Neuronal stem cell (in vitro differentiated cells): ENCODE measurements at regions not wholly inside any gene's neighbourhood (a gene's known extent, or its start where the extent isn't known, plus 50 kb on each side); places are given as distances from the start of the nearest gene placed in this dataset.

Experiments used
- DNase-seq: peaks from one replicate; pipeline ENCODE4 v3.0.0-alpha.2; 2013; ENCODE audit warnings: low spot score
- H2AFZ ChIP-seq: one replicate; pipeline ENCODE4 v1.6.1; 2013; ENCODE audit warnings: mild to moderate bottlenecking, low read length, inconsistent platforms
- H2AK5ac ChIP-seq: 2 replicates; pipeline ENCODE4 v1.6.1; 2013; ENCODE audit warnings: low read depth, mild to moderate bottlenecking, inconsistent platforms, low read length, moderate library complexity, mixed read lengths
- H2BK120ac ChIP-seq: 2 replicates; pipeline ENCODE4 v1.6.1; 2013; ENCODE audit warnings: low read depth, mild to moderate bottlenecking, inconsistent platforms, low read length, moderate library complexity, mixed read lengths
- H2BK12ac ChIP-seq: one replicate; pipeline ENCODE4 v1.6.1; 2013; ENCODE audit warnings: low read length, inconsistent platforms
- H2BK15ac ChIP-seq: 2 replicates; pipeline ENCODE4 v1.6.1; 2013; ENCODE audit warnings: mild to moderate bottlenecking, low read length, inconsistent platforms, mixed read lengths
- H2BK5ac ChIP-seq: one replicate; pipeline ENCODE4 v1.6.1; 2013; ENCODE audit warnings: inconsistent platforms, mild to moderate bottlenecking, low read length, moderate library complexity
- H3K14ac ChIP-seq: one replicate; pipeline ENCODE4 v1.6.1; 2013; ENCODE audit warnings: low read length, inconsistent platforms
- H3K18ac ChIP-seq: 2 replicates; pipeline ENCODE4 v1.6.1; 2013; ENCODE audit warnings: low read length, inconsistent platforms
- H3K23ac ChIP-seq: 2 replicates; pipeline ENCODE4 v1.6.1; 2013; ENCODE audit warnings: low read depth, mild to moderate bottlenecking, mixed read lengths, low read length, inconsistent platforms; ENCODE audit not compliant: poor library complexity
- H3K27ac ChIP-seq: replicated peaks from 3 replicates; pipeline ENCODE4 v1.5.1; 2013; ENCODE audit warnings: low read length, inconsistent platforms
- H3K27me3 ChIP-seq, 3 experiments: 2 replicates each; pipeline ENCODE4 v1.6.1; 2013; ENCODE audit warnings: low read length in 3 of 3, mild to moderate bottlenecking in 2 of 3, inconsistent platforms in 1 of 3, low read depth in 1 of 3, mixed read lengths in 1 of 3, moderate library complexity in 1 of 3; ENCODE audit not compliant: control insufficient read depth in 3 of 3, insufficient read depth in 3 of 3
- H3K36me3 ChIP-seq, 2 donors: replicated peaks in 1 of 2; 2 replicates each; pipeline ENCODE4 v1.6.1; 2013; ENCODE audit warnings: low read length in 2 of 2; ENCODE audit not compliant: control insufficient read depth in 2 of 2, insufficient read depth in 2 of 2
- H3K4ac ChIP-seq: 2 replicates; pipeline ENCODE4 v1.6.1; 2013; ENCODE audit warnings: inconsistent platforms, mild to moderate bottlenecking, low read length, moderate library complexity
- H3K4me1 ChIP-seq, 2 donors: 1 replicate in 1 of 2; 2 replicates in 1 of 2; pipeline ENCODE4 v1.6.1; 2013; ENCODE audit warnings: low read length in 2 of 2, low read depth in 1 of 2; ENCODE audit not compliant: control insufficient read depth in 2 of 2, insufficient read depth in 1 of 2
- H3K4me2 ChIP-seq: one replicate; pipeline ENCODE4 v1.6.1; 2013; ENCODE audit warnings: mild to moderate bottlenecking, low read length, inconsistent platforms; ENCODE audit not compliant: insufficient read depth, poor library complexity, severe bottlenecking
- H3K4me3 ChIP-seq, 2 donors: 2 replicates each; pipeline ENCODE4 v1.5.1; 2013; ENCODE audit warnings: low read length in 2 of 2, mild to moderate bottlenecking in 2 of 2, inconsistent platforms in 1 of 2, moderate library complexity in 1 of 2
- H3K79me1 ChIP-seq: one replicate; pipeline ENCODE4 v1.6.1; 2013; ENCODE audit warnings: low read depth, mild to moderate bottlenecking, inconsistent platforms, low read length, moderate library complexity
- H3K9ac ChIP-seq: one replicate; pipeline ENCODE4 v1.6.1; 2013; ENCODE audit warnings: mild to moderate bottlenecking, low read depth, low read length, inconsistent platforms; ENCODE audit not compliant: poor library complexity
- H3K9me3 ChIP-seq, 2 donors: replicated peaks in 1 of 2; 2 replicates each; pipeline versions ENCODE3 to v1.6.1; 2013; ENCODE audit warnings: low read length in 2 of 2, mild to moderate bottlenecking in 2 of 2, inconsistent platforms in 1 of 2, low read depth in 1 of 2, mixed read lengths in 1 of 2, moderate library complexity in 1 of 2; ENCODE audit not compliant: control insufficient read depth in 2 of 2, insufficient read depth in 1 of 2
- H4K8ac ChIP-seq: one replicate; pipeline ENCODE4 v1.6.1; 2013; ENCODE audit warnings: low read depth, mild to moderate bottlenecking, inconsistent platforms, low read length, moderate library complexity
- H4K91ac ChIP-seq: one replicate; pipeline ENCODE4 v1.6.1; 2013; ENCODE audit warnings: low read length, low read depth, mild to moderate bottlenecking, inconsistent platforms; ENCODE audit not compliant: poor library complexity
- WGBS, 2 donors: extraction: QIAGEN DNeasy Blood & Tissue Kit; methylation state at CpG; one replicate each; pipeline ENCODE4 v1.1.7; 2013; ENCODE audit warnings: missing lambda C conversion rate in 2 of 2, mixed read lengths in 1 of 2; ENCODE audit not compliant: insufficient read length in 2 of 2, insufficient replicate concordance in 1 of 2; ENCODE audit errors: extremely low coverage in 2 of 2; 5-methylcytosine and 5-hydroxymethylcytosine counted together

DNA sequence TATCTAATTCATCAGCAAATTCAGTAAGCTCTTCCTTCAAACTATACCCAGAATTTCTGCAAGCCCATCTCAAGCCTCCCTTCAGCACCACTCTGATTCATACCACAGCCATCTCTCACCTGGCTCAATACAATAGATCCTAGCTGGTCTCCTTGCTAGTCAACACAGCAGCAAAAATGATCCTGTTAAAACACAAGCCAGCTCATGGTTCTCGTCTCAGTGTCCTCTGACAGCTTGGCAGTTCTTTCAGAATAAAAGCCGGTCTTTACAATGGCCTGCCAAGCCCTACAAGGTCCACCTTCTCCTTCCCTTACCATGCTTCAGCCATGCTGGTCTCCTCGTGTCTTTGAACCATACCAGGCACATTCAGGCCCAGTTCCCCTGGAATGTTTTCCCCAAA is 296.9 kb upstream of the RND3 start:
- Histone ChIP-seq H2BK12ac (no peak overlapping the region), H3K18ac (no peak overlapping the region), H4K91ac (no peak overlapping the region), H3K36me3 (no peaks in the 10 kb centered on the region), H2BK120ac (no peak overlapping the region), H4K8ac (no peak overlapping the region), H3K27me3 (no peaks in the 10 kb centered on the region), H3K79me1 (no peaks in the 10 kb centered on the region), H3K9ac (no peak overlapping the region), H3K4ac (no peak overlapping the region), H3K9me3 (no peaks in the 10 kb centered on the region), H3K4me2 (no peak overlapping the region), H3K27ac (no peak overlapping the region), H2BK15ac (no peak overlapping the region), H2AK5ac (no peak overlapping the region), H2BK5ac (no peak overlapping the region), H2AFZ (peak overlapping the region; percentile 51), H3K4me3 (no peak overlapping the region), H3K14ac (no peak overlapping the region), H3K23ac (no peak overlapping the region), H3K4me1 (no peaks in the 10 kb centered on the region)
- no peak for DNase-seq
- WGBS, 2 donors: no CpG with 5 or more reads among the region's 3 CpGs

DNA sequence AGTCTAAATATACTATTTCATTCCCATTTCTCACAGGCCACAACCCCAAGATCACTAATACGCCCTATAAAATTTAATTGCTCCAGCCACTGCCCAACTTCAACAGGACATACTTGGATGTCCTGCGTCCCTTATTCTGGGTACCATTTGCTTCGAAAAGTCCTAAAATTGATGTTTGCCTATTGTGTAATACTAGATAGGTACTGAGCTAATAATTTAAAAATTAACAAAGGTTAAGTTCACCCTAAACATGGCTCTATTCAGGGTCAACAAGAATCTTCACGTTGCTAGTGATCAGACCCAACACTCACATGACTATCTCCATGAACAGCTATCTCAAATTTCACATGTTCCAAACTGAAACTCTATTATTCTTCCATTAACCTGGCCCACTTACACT is 296.4 kb upstream of the RND3 start:
- no peak overlapping the region for H3K27ac ChIP-seq
- H2BK5ac ChIP-seq: no peak overlapping the region
- no CpG with 5 or more reads among the region's 4 CpGs for WGBS, 2 donors
- H3K4me2 ChIP-seq: no peak overlapping the region
- no peak overlapping the region for H2BK12ac ChIP-seq
- no peak overlapping the region for H4K8ac ChIP-seq
- no peak overlapping the region for H4K91ac ChIP-seq
- no peaks in the 10 kb centered on the region for H3K27me3 ChIP-seq
- H3K14ac ChIP-seq: no peak overlapping the region
- H2AFZ ChIP-seq: no peak overlapping the region
- H3K4ac ChIP-seq: no peak overlapping the region
- H3K18ac ChIP-seq: no peak overlapping the region
- no peak overlapping the region for H3K23ac ChIP-seq
- no peak overlapping the region for H2BK120ac ChIP-seq
- H2AK5ac ChIP-seq: no peak overlapping the region
- no peaks in the 10 kb centered on the region for H3K79me1 ChIP-seq
- no peak for DNase-seq
- no peak overlapping the region for H2BK15ac ChIP-seq
- H3K4me1 ChIP-seq: peaks cover 1 to 2% of the 10 kb centered on the region in 2 donors
- H3K9me3 ChIP-seq: no peaks in the 10 kb centered on the region
- no peak overlapping the region for H3K9ac ChIP-seq
- H3K36me3 ChIP-seq: no peaks in the 10 kb centered on the region
- no peak overlapping the region for H3K4me3 ChIP-seq

DNA sequence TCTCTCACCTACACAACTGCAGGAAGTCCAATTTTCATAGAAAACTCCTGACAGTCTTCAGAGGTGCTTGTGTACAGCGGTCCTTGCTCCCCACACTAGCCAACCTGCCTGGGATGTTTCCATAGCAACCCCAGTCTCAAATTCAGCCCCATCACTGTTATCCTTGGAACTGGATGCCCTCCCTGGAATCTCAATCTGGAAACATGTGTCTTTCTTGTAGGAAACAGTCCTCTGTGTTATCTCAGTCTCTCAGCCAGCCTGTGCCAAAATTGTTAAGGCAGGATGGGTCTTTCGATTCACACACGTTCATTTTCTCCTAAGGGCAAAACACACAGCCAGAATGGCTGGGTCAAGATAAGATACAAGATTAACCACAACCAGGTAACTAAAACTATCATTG is 295.5 kb upstream of the RND3 start:
- Histone ChIP-seq H2AFZ (no peak overlapping the region), H3K4me2 (no peak overlapping the region), H3K79me1 (no peaks in the 10 kb centered on the region), H4K91ac (no peak overlapping the region), H3K23ac (no peak overlapping the region), H3K9me3 (no peaks in the 10 kb centered on the region), H4K8ac (no peak overlapping the region), H3K9ac (no peak overlapping the region), H3K4me1 (peaks cover 2 to 8% of the 10 kb centered on the region in 2 donors), H3K27ac (no peak overlapping the region), H2BK12ac (no peak overlapping the region), H3K27me3 (no peaks in the 10 kb centered on the region), H2BK5ac (no peak overlapping the region), H2AK5ac (no peak overlapping the region), H3K4me3 (no peak overlapping the region), H2BK15ac (no peak overlapping the region), H2BK120ac (no peak overlapping the region), H3K4ac (no peak overlapping the region), H3K14ac (no peak overlapping the region), H3K36me3 (no peaks in the 10 kb centered on the region), H3K18ac (no peak overlapping the region)
- no peak for DNase-seq
- no CpG with 5 or more reads among the region's 3 CpGs for WGBS, 2 donors

DNA sequence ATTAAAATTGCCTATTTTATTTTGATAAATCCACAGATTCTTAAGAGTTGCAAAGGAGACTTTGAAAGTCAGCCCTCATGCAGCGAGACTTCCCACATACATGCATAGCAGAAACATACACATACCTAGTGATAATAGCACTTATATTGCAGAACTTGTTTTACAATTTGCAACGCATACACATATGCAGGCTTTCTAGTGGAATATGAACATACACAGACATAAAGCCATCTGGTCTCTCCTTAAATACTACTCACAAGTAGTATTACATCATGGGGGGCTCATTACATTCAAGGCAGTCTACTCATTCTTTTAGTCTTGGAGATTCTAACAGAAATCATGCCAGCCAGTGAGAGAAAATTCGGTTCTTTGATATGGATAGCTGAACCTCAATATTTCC is 295.1 kb upstream of the RND3 start:
- Histone ChIP-seq H3K4me1 (peaks cover 2 to 8% of the 10 kb centered on the region in 2 donors), H2BK12ac (no peak overlapping the region), H3K4me3 (no peak overlapping the region), H3K9me3 (no peaks in the 10 kb centered on the region), H4K8ac (no peak overlapping the region), H2BK120ac (no peak overlapping the region), H2AFZ (no peak overlapping the region), H3K27me3 (no peaks in the 10 kb centered on the region), H3K9ac (no peak overlapping the region), H3K36me3 (no peaks in the 10 kb centered on the region), H4K91ac (no peak overlapping the region), H3K4ac (no peak overlapping the region), H3K4me2 (no peak overlapping the region), H3K14ac (no peak overlapping the region), H2BK15ac (no peak overlapping the region), H3K27ac (no peak overlapping the region), H3K79me1 (no peaks in the 10 kb centered on the region), H2BK5ac (no peak overlapping the region), H3K18ac (no peak overlapping the region), H2AK5ac (no peak overlapping the region), H3K23ac (no peak overlapping the region)
- DNase-seq: no peak
- no CpG with 5 or more reads among the region's 3 CpGs for WGBS, 2 donors
